ENCODE measurements at regions not wholly inside any gene's neighbourhood (a gene's known extent, or its start where the extent isn't known, plus 50 kb on each side); places are given as distances from the start of the nearest gene placed in this dataset.

- H3K4me3 ChIP-seq (ENCODE audit: low read length), result no peak overlapping the region
- no peaks in the 10 kb centered on the region for H3K36me3 ChIP-seq (ENCODE audit: insufficient read depth, low read length)
- H3K79me2 ChIP-seq (replicated peaks; ENCODE audit: insufficient read depth, low read length), result no peaks in the 10 kb centered on the region
- H3K9ac ChIP-seq (ENCODE audit: low read length), result no peak overlapping the region
- H2AFZ ChIP-seq (ENCODE audit: low read depth, low read length), result no peak overlapping the region
- H3F3A ChIP-seq (ENCODE audit: insufficient read depth, low read length, poor library complexity, severe bottlenecking), result no peaks in the 10 kb centered on the region
- TF ChIP-seq EZH2 (IDR thresholded peaks at IDR 0.05; ENCODE audit: borderline replicate concordance, insufficient read depth, low read length, poor library complexity, severe bottlenecking) (no peak), POLR2AphosphoS5 (IDR thresholded peaks at IDR 0.05) (no peak), CTCF (IDR thresholded peaks at IDR 0.05; ENCODE audit: poor library complexity, severe bottlenecking) (no peak), SMC3 (conservative IDR thresholded peaks at IDR 0.05; ENCODE audit: poor library complexity) (no peak), REST (IDR thresholded peaks at IDR 0.05; ENCODE audit: borderline replicate concordance) (no peak), RAD21 (conservative IDR thresholded peaks at IDR 0.05) (no peak), TAF1 (IDR thresholded peaks at IDR 0.05; ENCODE audit: low read depth) (no peak), MXI1 (conservative IDR thresholded peaks at IDR 0.05; ENCODE audit: poor library complexity, severe bottlenecking) (no peak), EP300 (conservative IDR thresholded peaks at IDR 0.05; ENCODE audit: poor library complexity, severe bottlenecking) (no peak)
- no peaks in the 10 kb centered on the region for H3K27me3 ChIP-seq (ENCODE audit: insufficient read depth, low read depth, low read length)
- H3K4me2 ChIP-seq (ENCODE audit: low read length), result no peak overlapping the region
- no peaks in the 10 kb centered on the region for H3K9me2 ChIP-seq (ENCODE audit: insufficient read depth, low read length)
- no peak overlapping the region for H3K27ac ChIP-seq (ENCODE audit: low read length)
- H4K20me1 ChIP-seq (ENCODE audit: insufficient read depth), result no peaks in the 10 kb centered on the region
- no peaks in the 10 kb centered on the region for H3K9me3 ChIP-seq (ENCODE audit: low read length)
Measured at GRCh38 chr1:222042120-222042519, 300.2 kb upstream of the DUSP10 start.

- H3F3A ChIP-seq (ENCODE audit: insufficient read depth, low read length, poor library complexity, severe bottlenecking), result no peaks in the 10 kb centered on the region
- H2AFZ ChIP-seq (ENCODE audit: low read depth, low read length), result no peak overlapping the region
- H3K79me2 ChIP-seq (replicated peaks; ENCODE audit: insufficient read depth, low read length), result no peaks in the 10 kb centered on the region
- no peak overlapping the region for H3K4me3 ChIP-seq (ENCODE audit: low read length)
- no peaks in the 10 kb centered on the region for H3K9me2 ChIP-seq (ENCODE audit: insufficient read depth, low read length)
- H3K36me3 ChIP-seq (ENCODE audit: insufficient read depth, low read length), result no peaks in the 10 kb centered on the region
- no peaks in the 10 kb centered on the region for H4K20me1 ChIP-seq (ENCODE audit: insufficient read depth)
- no peak overlapping the region for H3K27ac ChIP-seq (ENCODE audit: low read length)
- H3K27me3 ChIP-seq (ENCODE audit: insufficient read depth, low read depth, low read length), result no peaks in the 10 kb centered on the region
- H3K4me2 ChIP-seq (ENCODE audit: low read length), result no peak overlapping the region
- TF ChIP-seq RAD21 (conservative IDR thresholded peaks at IDR 0.05) (no peak), EZH2 (IDR thresholded peaks at IDR 0.05; ENCODE audit: borderline replicate concordance, insufficient read depth, low read length, poor library complexity, severe bottlenecking) (no peak), EP300 (conservative IDR thresholded peaks at IDR 0.05; ENCODE audit: poor library complexity, severe bottlenecking) (no peak), TAF1 (IDR thresholded peaks at IDR 0.05; ENCODE audit: low read depth) (no peak), POLR2AphosphoS5 (IDR thresholded peaks at IDR 0.05) (no peak), SMC3 (conservative IDR thresholded peaks at IDR 0.05; ENCODE audit: poor library complexity) (no peak), MXI1 (conservative IDR thresholded peaks at IDR 0.05; ENCODE audit: poor library complexity, severe bottlenecking) (no peak), REST (IDR thresholded peaks at IDR 0.05; ENCODE audit: borderline replicate concordance) (no peak), CTCF (IDR thresholded peaks at IDR 0.05; ENCODE audit: poor library complexity, severe bottlenecking) (no peak)
- no peaks in the 10 kb centered on the region for H3K9me3 ChIP-seq (ENCODE audit: low read length)
- no peak overlapping the region for H3K9ac ChIP-seq (ENCODE audit: low read length)
Measured at GRCh38 chr1:222040955-222041354, 299.1 kb upstream of the DUSP10 start.

Data from neural cell (in vitro differentiated cells).